ENCODE measurements at regions not wholly inside any gene's neighbourhood (a gene's known extent, or its start where the extent isn't known, plus 50 kb on each side); places are given as distances from the start of the nearest gene placed in this dataset.
"Not testable (repeated sequence)": the region's sequence is repeated elsewhere in the genome, so short reads cannot be mapped to it uniquely, and the experiment has no call there.

DNA sequence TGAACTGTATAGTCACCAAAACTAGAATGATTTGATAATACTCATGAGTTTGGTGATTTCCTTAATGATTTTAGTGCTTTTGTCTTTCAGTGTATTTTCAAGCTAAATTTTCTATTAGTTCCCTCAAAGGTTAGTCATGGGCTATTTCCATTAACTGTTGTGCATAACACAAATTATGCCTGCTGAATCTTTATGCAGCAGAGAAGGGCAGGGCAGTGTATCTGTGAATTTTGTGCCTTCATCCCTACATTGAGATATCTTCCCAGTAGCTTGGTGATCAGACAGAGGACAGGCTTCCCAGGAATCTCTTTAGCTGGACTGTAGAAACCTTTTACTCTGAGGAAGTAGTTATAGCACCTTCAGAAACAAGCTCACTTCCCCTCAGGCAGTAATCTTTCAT lies 1036.9 kb downstream of the EFNA5 start:
- no peaks in the 10 kb centered on the region for H3K27me3 ChIP-seq (replicated peaks in 1 of 4; ENCODE audit: control extremely low read depth in 1 of 4, control insufficient read depth in 3 of 4, insufficient read depth in 4 of 4, low read length in 3 of 4)
- H3K27ac ChIP-seq (ENCODE audit: low read length in 2 of 2), result no peak overlapping the region
- no peak overlapping the region for H3K9ac ChIP-seq (ENCODE audit: low read length)
- H3K9me3 ChIP-seq (ENCODE audit: control extremely low read depth in 1 of 3, control insufficient read depth in 2 of 3, insufficient read depth in 1 of 3, low read length in 2 of 3), result peaks cover 0 to 1% (median 0%) of the 10 kb centered on the region in 3 donors
- no peak overlapping the region for H2AFZ ChIP-seq (ENCODE audit: insufficient read depth, low read depth, low read length, poor library complexity, severe bottlenecking)
- ATAC-seq (ENCODE audit: low read depth) (no peak), DNase-seq (no peak)
- H3K4me3 Mint-ChIP-seq, result no peak overlapping the region
- H3K4me1 ChIP-seq (ENCODE audit: control insufficient read depth in 2 of 2, insufficient read depth in 2 of 2, low read length in 2 of 2), result no peaks in the 10 kb centered on the region
- H3K4me3 ChIP-seq (ENCODE audit: control extremely low read depth in 1 of 5, extremely low read depth in 1 of 5, insufficient read depth in 1 of 5, low read depth in 2 of 5, low read length in 4 of 5), result no peak overlapping the region
- POLR2A ChIA-PET, result no interaction called here
- TF ChIP-seq, protein P1, sequence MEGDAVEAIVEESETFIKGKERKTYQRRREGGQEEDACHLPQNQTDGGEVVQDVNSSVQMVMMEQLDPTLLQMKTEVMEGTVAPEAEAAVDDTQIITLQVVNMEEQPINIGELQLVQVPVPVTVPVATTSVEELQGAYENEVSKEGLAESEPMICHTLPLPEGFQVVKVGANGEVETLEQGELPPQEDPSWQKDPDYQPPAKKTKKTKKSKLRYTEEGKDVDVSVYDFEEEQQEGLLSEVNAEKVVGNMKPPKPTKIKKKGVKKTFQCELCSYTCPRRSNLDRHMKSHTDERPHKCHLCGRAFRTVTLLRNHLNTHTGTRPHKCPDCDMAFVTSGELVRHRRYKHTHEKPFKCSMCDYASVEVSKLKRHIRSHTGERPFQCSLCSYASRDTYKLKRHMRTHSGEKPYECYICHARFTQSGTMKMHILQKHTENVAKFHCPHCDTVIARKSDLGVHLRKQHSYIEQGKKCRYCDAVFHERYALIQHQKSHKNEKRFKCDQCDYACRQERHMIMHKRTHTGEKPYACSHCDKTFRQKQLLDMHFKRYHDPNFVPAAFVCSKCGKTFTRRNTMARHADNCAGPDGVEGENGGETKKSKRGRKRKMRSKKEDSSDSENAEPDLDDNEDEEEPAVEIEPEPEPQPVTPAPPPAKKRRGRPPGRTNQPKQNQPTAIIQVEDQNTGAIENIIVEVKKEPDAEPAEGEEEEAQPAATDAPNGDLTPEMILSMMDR (IDR thresholded peaks at IDR 0.05), result no peak
- no peak for TF ChIP-seq EZH2 (IDR thresholded peaks at IDR 0.05; ENCODE audit: borderline replicate concordance, insufficient read depth, low read depth, low read length, poor library complexity, severe bottlenecking)
- no peaks in the 10 kb centered on the region for H3K79me2 ChIP-seq (ENCODE audit: control insufficient read depth, insufficient read depth, low read length)
- H3K4me1 Mint-ChIP-seq, result no peaks in the 10 kb centered on the region
- H3K27me3 Mint-ChIP-seq, result no peaks in the 10 kb centered on the region
- CTCF ChIA-PET, result interaction anchor here (0.9 kb wide), 1 partner anchor 16 kb away, joined by 3 read pairs; no protein-coding TSS in a partner anchor
- no peak overlapping the region for H3K4me2 ChIP-seq (replicated peaks; ENCODE audit: low read depth, low read length, poor library complexity, severe bottlenecking)
- no peaks in the 10 kb centered on the region for H4K20me1 ChIP-seq (ENCODE audit: control insufficient read depth, insufficient read depth, low read length, poor library complexity, severe bottlenecking)
- H3K9me3 Mint-ChIP-seq (ENCODE audit: insufficient read depth), result peaks cover 5% of the 10 kb centered on the region
- no peaks in the 10 kb centered on the region for H3K36me3 ChIP-seq (replicated peaks in 1 of 2; ENCODE audit: control extremely low read depth in 1 of 2, control insufficient read depth in 1 of 2, extremely low read depth in 1 of 2, insufficient read depth in 2 of 2, low read length in 1 of 2)
- H3K27ac Mint-ChIP-seq, result no peak overlapping the region
- intact Hi-C loops (cut with micrococcal nuclease), result no loop called here

DNA sequence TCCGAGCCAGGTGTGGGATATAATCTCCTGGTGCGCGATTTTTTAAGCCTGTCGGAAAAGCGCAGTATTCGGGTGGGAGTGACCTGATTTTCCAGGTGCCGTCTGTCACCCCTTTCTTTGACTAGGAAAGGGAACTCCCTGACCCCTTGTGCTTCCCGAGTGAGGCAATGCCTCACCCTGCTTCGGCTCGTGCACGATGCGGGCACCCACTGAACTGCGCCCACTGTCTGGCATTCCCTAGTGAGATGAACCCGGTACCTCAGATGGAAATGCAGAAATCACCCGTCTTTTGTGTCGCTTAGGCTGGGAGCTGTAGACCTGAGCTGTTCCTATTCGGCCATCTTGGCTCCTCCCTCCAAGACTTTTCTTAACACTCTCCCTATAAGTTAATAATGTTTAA lies 1042.3 kb downstream of the EFNA5 start:
- H3K4me3 ChIP-seq (ENCODE audit: control extremely low read depth in 1 of 5, extremely low read depth in 1 of 5, insufficient read depth in 1 of 5, low read depth in 2 of 5, low read length in 4 of 5); H3K4me1 ChIP-seq (ENCODE audit: control insufficient read depth in 2 of 2, insufficient read depth in 2 of 2, low read length in 2 of 2); H3K27me3 ChIP-seq (replicated peaks in 1 of 4; ENCODE audit: control extremely low read depth in 1 of 4, control insufficient read depth in 3 of 4, insufficient read depth in 4 of 4, low read length in 3 of 4); H3K79me2 ChIP-seq (ENCODE audit: control insufficient read depth, insufficient read depth, low read length); H3K36me3 ChIP-seq (replicated peaks in 1 of 2; ENCODE audit: control extremely low read depth in 1 of 2, control insufficient read depth in 1 of 2, extremely low read depth in 1 of 2, insufficient read depth in 2 of 2, low read length in 1 of 2); intact Hi-C loops (cut with micrococcal nuclease); H3K27me3 Mint-ChIP-seq; ATAC-seq (ENCODE audit: low read depth); H3K9me3 Mint-ChIP-seq (ENCODE audit: insufficient read depth); H3K4me3 Mint-ChIP-seq; H3K4me2 ChIP-seq (replicated peaks; ENCODE audit: low read depth, low read length, poor library complexity, severe bottlenecking); H4K20me1 ChIP-seq (ENCODE audit: control insufficient read depth, insufficient read depth, low read length, poor library complexity, severe bottlenecking); H3K27ac ChIP-seq (ENCODE audit: low read length in 2 of 2); POLR2A ChIA-PET; DNase-seq; H3K27ac Mint-ChIP-seq; H3K9me3 ChIP-seq (ENCODE audit: control extremely low read depth in 1 of 3, control insufficient read depth in 2 of 3, insufficient read depth in 1 of 3, low read length in 2 of 3); H3K9ac ChIP-seq (ENCODE audit: low read length); H2AFZ ChIP-seq (ENCODE audit: insufficient read depth, low read depth, low read length, poor library complexity, severe bottlenecking); CTCF ChIA-PET; H3K4me1 Mint-ChIP-seq: not testable (repeated sequence)
- whole genome bisulfite sequencing (ENCODE audit: insufficient coverage), result 91% methylated on average over 12 of the region's 17 CpGs
